Osteoblast (primary cell): ENCODE measurements at regions not wholly inside any gene's neighbourhood (a gene's known extent, or its start where the extent isn't known, plus 50 kb on each side); places are given as distances from the start of the nearest gene placed in this dataset.
"Not testable (repeated sequence)": the region's sequence is repeated elsewhere in the genome, so short reads cannot be mapped to it uniquely, and the experiment has no call there.

ENCODE experiments used
- DNase-seq: peaks from one replicate; pipeline ENCODE4 v3.0.0; 2011; ENCODE audit warnings: low spot score, mixed read lengths; ENCODE audit not compliant: insufficient read length; ENCODE audit errors: missing footprints
- H2AFZ ChIP-seq: 2 replicates; pipeline ENCODE4 v1.6.0; 2011; ENCODE audit warnings: mild to moderate bottlenecking, low read length
- H3K27ac ChIP-seq: 2 replicates; pipeline ENCODE4 v1.5.1; 2011; ENCODE audit warnings: mild to moderate bottlenecking, low read depth, low read length, moderate library complexity
- H3K27me3 ChIP-seq: 2 replicates; pipeline ENCODE4 v1.6.0; 2012; ENCODE audit warnings: mild to moderate bottlenecking, control low read depth, inconsistent platforms, low read length, moderate library complexity; ENCODE audit not compliant: insufficient read depth
- H3K36me3 ChIP-seq: 2 replicates; pipeline ENCODE4 v1.5.1; 2011; ENCODE audit warnings: mild to moderate bottlenecking, low read length, control low read depth, moderate library complexity; ENCODE audit not compliant: insufficient read depth
- H3K4me1 ChIP-seq: 2 replicates; pipeline ENCODE4 v1.5.1; 2011; ENCODE audit warnings: mild to moderate bottlenecking, low read length, control low read depth, moderate library complexity; ENCODE audit not compliant: insufficient read depth
- H3K4me2 ChIP-seq: 2 replicates; pipeline ENCODE4 v1.6.0; 2011; ENCODE audit warnings: mild to moderate bottlenecking, low read length; ENCODE audit not compliant: insufficient read depth
- H3K4me3 ChIP-seq: fragments of 200-600 bp; sonication (generic); 3 replicates; pipeline ENCODE4 v1.5.1; 2012; ENCODE audit warnings: mild to moderate bottlenecking, low read length, inconsistent platforms; ENCODE audit not compliant: insufficient read depth
- H3K79me2 ChIP-seq: 2 replicates; pipeline ENCODE4 v1.6.0; 2012; ENCODE audit warnings: mild to moderate bottlenecking, low read length, control low read depth, inconsistent platforms; ENCODE audit not compliant: insufficient read depth
- H3K9me3 ChIP-seq: 2 replicates; pipeline ENCODE4 v1.5.1; 2011; ENCODE audit warnings: low read depth, low read length, control low read depth
- H4K20me1 ChIP-seq: 2 replicates; pipeline ENCODE4 v1.6.0; 2012; ENCODE audit warnings: mild to moderate bottlenecking, low read length, control low read depth; ENCODE audit not compliant: insufficient read depth
- TF ChIP-seq, protein P1 (sequence below): IDR thresholded peaks from 2 replicates; pipeline ENCODE4 v1.5.1; 2011; ENCODE audit warnings: mild to moderate bottlenecking, low read depth, low read length, moderate library complexity; ENCODE audit errors: extremely low read depth

DNA sequence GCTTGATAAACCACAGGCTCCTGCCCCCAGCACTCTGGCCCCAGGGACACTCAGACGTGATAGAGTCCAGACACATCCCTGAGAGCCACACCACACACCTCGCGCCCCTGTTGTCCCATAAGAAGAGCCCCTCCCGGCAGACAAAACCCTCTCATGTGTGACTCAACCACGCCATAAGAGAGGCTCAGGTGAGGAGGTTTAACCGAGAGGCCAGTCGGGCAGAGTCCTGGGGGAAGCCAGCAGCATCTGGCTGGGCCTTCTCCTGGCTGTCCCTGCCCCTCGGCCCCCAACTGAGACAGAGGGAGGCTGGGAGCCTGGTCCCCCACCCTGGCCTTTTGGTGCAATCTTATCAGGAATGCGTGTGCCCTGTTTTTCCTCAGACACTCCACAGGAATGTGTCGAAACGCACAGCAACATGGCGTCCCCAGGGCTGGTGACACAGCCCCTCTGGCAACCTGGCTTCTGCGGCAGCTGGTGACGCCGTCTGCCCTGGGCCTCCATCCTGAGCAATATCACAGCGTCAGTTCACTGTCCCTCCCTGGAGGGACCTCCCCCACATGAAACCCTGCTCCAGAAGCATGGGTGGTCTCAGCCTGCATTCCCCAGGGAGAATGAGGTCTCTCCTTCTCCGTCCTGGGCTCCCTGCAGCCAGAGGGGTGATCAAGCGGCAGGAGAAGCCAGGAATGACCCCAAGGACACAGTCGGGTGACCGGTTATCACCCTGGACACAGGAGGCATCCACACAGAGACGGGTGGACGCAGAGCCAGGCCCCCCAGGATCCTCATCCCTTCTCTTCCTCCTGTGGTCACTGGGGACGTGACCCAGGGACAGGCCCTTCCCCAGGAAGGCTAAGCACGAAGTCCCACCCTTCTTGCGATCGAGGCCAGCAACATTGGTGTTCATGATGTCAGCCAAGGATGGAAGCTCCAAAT, 156.6 kb upstream of the AFDN start:
- no peak overlapping the region for H3K4me3 ChIP-seq
- no peak overlapping the region for H3K4me2 ChIP-seq
- H3K9me3 ChIP-seq = peaks cover 4% of the 10 kb centered on the region
- DNase-seq = no peak
- no peaks in the 10 kb centered on the region for H4K20me1 ChIP-seq
- no peak overlapping the region for H2AFZ ChIP-seq
- H3K4me1 ChIP-seq = no peaks in the 10 kb centered on the region
- H3K79me2 ChIP-seq = no peaks in the 10 kb centered on the region
- no peaks in the 10 kb centered on the region for H3K36me3 ChIP-seq
- no peak overlapping the region for H3K27ac ChIP-seq
- TF ChIP-seq, protein P1, sequence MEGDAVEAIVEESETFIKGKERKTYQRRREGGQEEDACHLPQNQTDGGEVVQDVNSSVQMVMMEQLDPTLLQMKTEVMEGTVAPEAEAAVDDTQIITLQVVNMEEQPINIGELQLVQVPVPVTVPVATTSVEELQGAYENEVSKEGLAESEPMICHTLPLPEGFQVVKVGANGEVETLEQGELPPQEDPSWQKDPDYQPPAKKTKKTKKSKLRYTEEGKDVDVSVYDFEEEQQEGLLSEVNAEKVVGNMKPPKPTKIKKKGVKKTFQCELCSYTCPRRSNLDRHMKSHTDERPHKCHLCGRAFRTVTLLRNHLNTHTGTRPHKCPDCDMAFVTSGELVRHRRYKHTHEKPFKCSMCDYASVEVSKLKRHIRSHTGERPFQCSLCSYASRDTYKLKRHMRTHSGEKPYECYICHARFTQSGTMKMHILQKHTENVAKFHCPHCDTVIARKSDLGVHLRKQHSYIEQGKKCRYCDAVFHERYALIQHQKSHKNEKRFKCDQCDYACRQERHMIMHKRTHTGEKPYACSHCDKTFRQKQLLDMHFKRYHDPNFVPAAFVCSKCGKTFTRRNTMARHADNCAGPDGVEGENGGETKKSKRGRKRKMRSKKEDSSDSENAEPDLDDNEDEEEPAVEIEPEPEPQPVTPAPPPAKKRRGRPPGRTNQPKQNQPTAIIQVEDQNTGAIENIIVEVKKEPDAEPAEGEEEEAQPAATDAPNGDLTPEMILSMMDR = no peak
- no peaks in the 10 kb centered on the region for H3K27me3 ChIP-seq

DNA sequence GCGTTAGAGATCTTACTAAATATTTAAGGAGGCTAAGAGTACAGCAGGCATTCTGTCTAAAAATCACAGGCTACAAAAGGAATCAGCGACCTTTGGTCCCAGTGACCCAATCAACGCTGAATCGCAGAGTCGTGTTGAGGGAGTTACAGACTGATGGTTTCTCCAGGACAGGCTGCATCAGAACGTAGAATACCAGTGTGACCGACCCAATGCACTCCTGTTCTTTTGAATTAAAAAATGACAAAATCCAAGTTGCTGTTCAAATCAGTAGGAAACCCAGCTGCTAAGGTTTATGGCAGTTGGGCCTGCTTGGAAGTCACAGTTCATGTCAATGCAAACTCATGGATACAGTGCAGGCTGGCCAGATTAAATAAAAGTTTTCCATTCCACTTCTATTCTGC, 155.8 kb upstream of the AFDN start:
- Histone ChIP-seq H2AFZ (no peak overlapping the region), H4K20me1 (no peaks in the 10 kb centered on the region), H3K9me3 (peaks cover 4% of the 10 kb centered on the region), H3K36me3 (no peaks in the 10 kb centered on the region), H3K4me2 (no peak overlapping the region), H3K79me2 (no peaks in the 10 kb centered on the region), H3K27ac (no peak overlapping the region), H3K27me3 (no peaks in the 10 kb centered on the region), H3K4me1 (no peaks in the 10 kb centered on the region), H3K4me3 (no peak overlapping the region)
- TF ChIP-seq, protein P1 = no peak
- DNase-seq = no peak

DNA sequence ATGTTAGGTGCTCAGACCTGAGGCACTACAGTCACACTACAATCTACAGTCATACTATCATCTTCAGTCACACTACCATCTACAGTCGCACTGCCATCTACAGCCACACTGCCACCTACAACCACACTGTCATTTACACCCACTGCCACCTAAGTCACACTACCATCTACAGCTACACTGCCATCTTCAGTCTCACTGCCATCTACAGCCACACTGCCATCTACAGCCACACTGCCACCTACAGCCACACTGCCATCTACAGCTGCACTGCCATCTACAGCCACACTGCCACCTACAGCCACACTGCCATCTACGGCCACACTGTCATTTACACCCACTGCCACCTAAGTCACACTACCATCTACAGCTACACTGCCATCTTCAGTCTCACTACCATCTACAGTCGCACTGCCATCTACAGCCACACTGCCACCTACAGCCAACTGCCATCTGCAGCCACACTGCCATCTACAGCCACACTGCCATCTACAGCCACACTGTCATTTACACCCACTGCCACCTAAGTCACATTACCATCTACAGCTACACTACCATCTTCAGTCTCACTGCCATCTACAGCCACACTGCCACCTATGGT, 155.2 kb upstream of the AFDN start:
- not testable (repeated sequence) for H3K27ac ChIP-seq, H4K20me1 ChIP-seq, H3K4me2 ChIP-seq, DNase-seq, H3K9me3 ChIP-seq, H3K4me3 ChIP-seq, H2AFZ ChIP-seq, H3K36me3 ChIP-seq, H3K79me2 ChIP-seq, H3K4me1 ChIP-seq, H3K27me3 ChIP-seq

DNA sequence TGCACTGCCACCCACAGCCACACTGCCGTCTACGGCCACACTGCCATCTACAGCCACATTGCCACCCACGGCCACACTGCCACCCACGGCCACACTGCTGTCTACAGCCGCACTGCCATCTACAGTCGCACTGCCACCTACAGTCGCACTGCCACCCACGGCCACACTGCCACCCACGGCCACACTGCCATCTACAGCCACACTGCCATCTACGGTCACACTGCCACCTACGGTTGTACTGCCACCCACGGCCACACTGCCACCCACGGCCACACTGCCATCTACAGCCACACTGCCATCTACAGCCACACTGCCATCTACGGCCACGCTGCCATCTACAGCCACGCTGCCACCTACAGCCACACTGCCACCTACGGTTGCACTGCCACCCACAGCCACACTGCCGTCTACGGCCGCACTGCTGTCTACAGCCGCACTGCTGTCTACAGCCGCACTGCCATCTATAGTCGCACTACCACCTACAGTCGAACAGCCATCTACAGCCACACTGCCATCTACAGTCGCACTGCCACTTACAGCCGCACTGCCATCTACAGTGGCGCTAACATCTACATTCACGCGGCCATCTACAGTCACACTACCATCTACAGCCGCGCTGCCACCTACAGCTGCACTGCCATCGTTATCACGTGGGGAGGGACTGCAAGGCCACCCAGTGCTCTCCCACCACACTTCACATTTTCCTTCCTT, 154.6 kb upstream of the AFDN start:
- Histone ChIP-seq H3K9me3 (peaks cover 4% of the 10 kb centered on the region), H3K4me3 (no peak overlapping the region), H3K27me3 (no peaks in the 10 kb centered on the region), H3K27ac (no peak overlapping the region), H3K4me2 (no peak overlapping the region), H3K36me3 (no peaks in the 10 kb centered on the region), H4K20me1 (no peaks in the 10 kb centered on the region), H3K4me1 (no peaks in the 10 kb centered on the region), H3K79me2 (no peaks in the 10 kb centered on the region), H2AFZ (no peak overlapping the region)
- no peak for DNase-seq
- TF ChIP-seq, protein P1 = no peak
